CD14-positive monocyte (primary cell): ENCODE measurements at regions not wholly inside any gene's neighbourhood (a gene's known extent, or its start where the extent isn't known, plus 50 kb on each side); places are given as distances from the start of the nearest gene placed in this dataset.

Experiments used
- DNase-seq, 3 donors: peaks; one replicate each; pipeline ENCODE4 v3.0.0-alpha.2; 2011 to 2022
- H2AFZ ChIP-seq: 2 replicates; pipeline ENCODE4 v1.6.0; 2012; ENCODE audit warnings: mild to moderate bottlenecking, low read depth, low read length, inconsistent platforms; ENCODE audit not compliant: insufficient read depth, poor library complexity, severe bottlenecking
- H3K27ac ChIP-seq, 2 donors: 1 replicate in 1 of 2; 2 replicates in 1 of 2; pipeline ENCODE4 v1.5.1; 2012 to 2013; ENCODE audit warnings: low read length in 2 of 2, control low read depth in 1 of 2, inconsistent platforms in 1 of 2, low read depth in 1 of 2, mild to moderate bottlenecking in 1 of 2
- H3K27me3 ChIP-seq, 2 donors: one replicate each; pipeline versions ENCODE4 v1.6.0 to v1.6.1; 2011 to 2013; ENCODE audit warnings: low read length in 2 of 2; ENCODE audit not compliant: control insufficient read depth in 2 of 2, insufficient read depth in 2 of 2
- H3K36me3 ChIP-seq, 2 donors: replicated peaks in 1 of 2; 1 replicate in 1 of 2; 2 replicates in 1 of 2; pipeline versions ENCODE4 v1.5.1 to v1.6.1; 2012 to 2013; ENCODE audit warnings: low read length in 2 of 2, control low read depth in 1 of 2, inconsistent platforms in 1 of 2, mild to moderate bottlenecking in 1 of 2; ENCODE audit not compliant: insufficient read depth in 2 of 2, control insufficient read depth in 1 of 2
- H3K4me1 ChIP-seq, 2 donors: 1 replicate in 1 of 2; 2 replicates in 1 of 2; pipeline versions ENCODE4 v1.5.1 to v1.6.1; 2012 to 2013; ENCODE audit warnings: low read length in 2 of 2, control low read depth in 1 of 2, inconsistent platforms in 1 of 2, mild to moderate bottlenecking in 1 of 2, moderate library complexity in 1 of 2; ENCODE audit not compliant: insufficient read depth in 2 of 2, control insufficient read depth in 1 of 2
- H3K4me2 ChIP-seq: replicated peaks from 2 replicates; pipeline ENCODE3; 2012; ENCODE audit warnings: low read length, moderate library complexity, mild to moderate bottlenecking; ENCODE audit not compliant: poor library complexity, severe bottlenecking; ENCODE audit errors: extremely low read depth
- H3K4me3 ChIP-seq, 3 experiments: fragments of 200-600 bp in 1 of 3; sonication (generic) in 1 of 3; replicated peaks in 1 of 3; 1 replicate in 2 of 3; 2 replicates in 1 of 3; pipeline ENCODE4 v1.5.1; 2011 to 2013; ENCODE audit warnings: low read length in 3 of 3, mild to moderate bottlenecking in 3 of 3, control low read depth in 2 of 3, low read depth in 2 of 3, inconsistent platforms in 1 of 3, moderate library complexity in 1 of 3
- H3K79me2 ChIP-seq: 2 replicates; pipeline ENCODE4 v1.6.0; 2012; ENCODE audit warnings: mild to moderate bottlenecking, control low read depth, inconsistent platforms, low read length, moderate library complexity; ENCODE audit not compliant: insufficient read depth
- H3K9ac ChIP-seq: 2 replicates; pipeline ENCODE4 v1.6.0; 2017; ENCODE audit warnings: low read length, mild to moderate bottlenecking; ENCODE audit not compliant: insufficient read depth, poor library complexity, severe bottlenecking
- H3K9me3 ChIP-seq, 2 donors: replicated peaks in 1 of 2; 1 replicate in 1 of 2; 2 replicates in 1 of 2; pipeline versions ENCODE4 v1.5.1 to v1.6.1; 2012 to 2013; ENCODE audit warnings: low read length in 2 of 2, control low read depth in 1 of 2; ENCODE audit not compliant: control insufficient read depth in 1 of 2, insufficient read depth in 1 of 2
- H4K20me1 ChIP-seq: 2 replicates; pipeline ENCODE4 v1.6.0; 2012; ENCODE audit warnings: mild to moderate bottlenecking, low read length, control low read depth, moderate library complexity; ENCODE audit not compliant: insufficient read depth
- H3K27ac Mint-ChIP-seq, 7 donors: one replicate each; pipeline ENCODE4 v1.8.0; 2020; ENCODE audit warnings: mild to moderate bottlenecking in 7 of 7, mixed read lengths in 7 of 7, moderate library complexity in 6 of 7, inconsistent platforms in 2 of 7
- H3K27me3 Mint-ChIP-seq, 3 donors: one replicate each; pipeline ENCODE4 v1.8.0; 2021 to 2022; ENCODE audit warnings: low read depth in 3 of 3, mild to moderate bottlenecking in 3 of 3, mixed read lengths in 3 of 3, moderate library complexity in 3 of 3, inconsistent platforms in 1 of 3
- H3K36me3 Mint-ChIP-seq, 2 donors: one replicate each; pipeline ENCODE4 v1.8.0; 2020; ENCODE audit warnings: mixed read lengths in 2 of 2, inconsistent platforms in 1 of 2, mild to moderate bottlenecking in 1 of 2
- H3K4me1 Mint-ChIP-seq: one replicate; pipeline ENCODE4 v1.8.0; 2020; ENCODE audit warnings: mild to moderate bottlenecking, mixed read lengths
- H3K4me3 Mint-ChIP-seq, 2 donors: one replicate each; pipeline ENCODE4 v1.8.0; 2020; ENCODE audit warnings: mild to moderate bottlenecking in 2 of 2, mixed read lengths in 2 of 2, moderate library complexity in 1 of 2
- H3K9me3 Mint-ChIP-seq, 7 donors: one replicate each; pipeline ENCODE4 v1.8.0; 2020 to 2022; ENCODE audit warnings: mixed read lengths in 7 of 7, mild to moderate bottlenecking in 6 of 7, moderate library complexity in 6 of 7, inconsistent platforms in 2 of 7
- WGBS: methylation state at CpG from one replicate; pipeline ENCODE4 v1.1.5; 2013; ENCODE audit warnings: missing lambda C conversion rate; ENCODE audit not compliant: insufficient coverage; 5-methylcytosine and 5-hydroxymethylcytosine counted together
- intact Hi-C, 2 donors: fragments of 100-400 bp; cut with micrococcal nuclease; formaldehyde crosslinking; loops; one replicate each; pipeline versions ENCODE4 v1.15.0 to v1.15.1; 2023
- TF ChIP-seq, protein P1 (sequence below): fragments of 200-600 bp; IDR thresholded peaks from one replicate; pipeline ENCODE4 v1.8.0; 2022; ENCODE audit warnings: antibody characterized with exemption, mild to moderate bottlenecking

DNA sequence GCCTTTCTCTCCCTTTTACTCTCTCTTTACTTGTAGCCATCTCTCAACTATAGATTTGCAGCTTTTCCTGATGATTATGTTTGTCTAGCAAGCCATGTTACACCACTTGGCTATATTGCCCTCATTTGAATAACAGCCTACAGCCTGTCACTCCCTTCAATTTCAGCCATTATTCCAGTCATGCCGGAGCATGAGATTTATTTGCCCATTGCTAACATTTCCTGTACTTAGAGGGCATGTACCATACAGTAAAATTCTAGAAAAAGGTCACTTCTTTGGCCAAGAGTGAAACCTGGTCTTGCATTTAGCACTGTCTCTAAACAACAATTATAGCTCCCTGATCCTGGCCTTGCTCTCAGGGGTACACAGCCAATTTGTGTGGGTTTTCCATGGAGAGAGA is 221.7 kb upstream of the TMC3 start:
- Mint-ChIP-seq H3K36me3 (no peaks in the 10 kb centered on the region), H3K4me1 (no peaks in the 10 kb centered on the region), H3K4me3 (no peak overlapping the region), H3K27ac (no peak overlapping the region), H3K27me3 (peaks cover 0 to 2% (median 0%) of the 10 kb centered on the region in 3 donors), H3K9me3 (peaks cover 6 to 21% (median 16%) of the 10 kb centered on the region in 7 donors)
- intact Hi-C loops = no loop called here
- no peak overlapping the region for H2AFZ ChIP-seq
- H3K27me3 ChIP-seq = no peaks in the 10 kb centered on the region
- H3K9me3 ChIP-seq = peaks cover 7 to 13% of the 10 kb centered on the region in 2 donors
- H3K4me1 ChIP-seq = no peaks in the 10 kb centered on the region
- H3K36me3 ChIP-seq = no peaks in the 10 kb centered on the region
- no peaks in the 10 kb centered on the region for H3K79me2 ChIP-seq
- H4K20me1 ChIP-seq = no peaks in the 10 kb centered on the region
- H3K4me2 ChIP-seq = no peak overlapping the region
- no peak for DNase-seq
- H3K9ac ChIP-seq = no peak overlapping the region
- no peak overlapping the region for H3K4me3 ChIP-seq
- H3K27ac ChIP-seq = no peak overlapping the region
- TF ChIP-seq, protein P1, sequence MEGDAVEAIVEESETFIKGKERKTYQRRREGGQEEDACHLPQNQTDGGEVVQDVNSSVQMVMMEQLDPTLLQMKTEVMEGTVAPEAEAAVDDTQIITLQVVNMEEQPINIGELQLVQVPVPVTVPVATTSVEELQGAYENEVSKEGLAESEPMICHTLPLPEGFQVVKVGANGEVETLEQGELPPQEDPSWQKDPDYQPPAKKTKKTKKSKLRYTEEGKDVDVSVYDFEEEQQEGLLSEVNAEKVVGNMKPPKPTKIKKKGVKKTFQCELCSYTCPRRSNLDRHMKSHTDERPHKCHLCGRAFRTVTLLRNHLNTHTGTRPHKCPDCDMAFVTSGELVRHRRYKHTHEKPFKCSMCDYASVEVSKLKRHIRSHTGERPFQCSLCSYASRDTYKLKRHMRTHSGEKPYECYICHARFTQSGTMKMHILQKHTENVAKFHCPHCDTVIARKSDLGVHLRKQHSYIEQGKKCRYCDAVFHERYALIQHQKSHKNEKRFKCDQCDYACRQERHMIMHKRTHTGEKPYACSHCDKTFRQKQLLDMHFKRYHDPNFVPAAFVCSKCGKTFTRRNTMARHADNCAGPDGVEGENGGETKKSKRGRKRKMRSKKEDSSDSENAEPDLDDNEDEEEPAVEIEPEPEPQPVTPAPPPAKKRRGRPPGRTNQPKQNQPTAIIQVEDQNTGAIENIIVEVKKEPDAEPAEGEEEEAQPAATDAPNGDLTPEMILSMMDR = no peak
- no CpG with 5 or more reads among the region's 1 CpG for WGBS

DNA sequence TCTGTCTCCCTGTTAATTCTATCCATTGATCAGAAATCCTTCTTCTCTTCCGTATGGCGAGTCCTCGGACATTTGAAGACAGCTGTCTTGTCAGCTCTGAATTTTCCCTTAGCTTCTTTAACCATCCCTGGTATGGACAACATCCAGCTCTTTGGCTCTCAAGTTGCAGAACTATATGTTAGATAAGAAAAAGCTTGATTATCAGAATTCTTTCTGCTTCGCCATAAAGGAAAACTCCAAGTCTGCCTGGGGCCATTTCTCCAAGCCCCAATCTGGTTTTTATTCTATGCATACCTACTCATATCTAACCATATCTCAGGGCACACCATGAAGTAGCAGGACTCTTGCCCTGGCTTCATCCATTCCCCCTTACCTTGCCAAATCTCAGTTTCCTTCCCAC is 215.7 kb upstream of the TMC3 start:
- WGBS = 100% methylated on average over 1 of the region's 4 CpGs
- Mint-ChIP-seq H3K27me3 (peaks cover 0 to 2% (median 0%) of the 10 kb centered on the region in 3 donors), H3K36me3 (no peaks in the 10 kb centered on the region), H3K4me1 (no peaks in the 10 kb centered on the region), H3K9me3 (peaks cover 6 to 15% (median 7%) of the 10 kb centered on the region in 7 donors), H3K4me3 (no peak overlapping the region), H3K27ac (no peak overlapping the region)
- TF ChIP-seq, protein P1 = no peak
- no peak overlapping the region for H3K4me2 ChIP-seq
- no peak overlapping the region for H3K27ac ChIP-seq
- no peak for DNase-seq
- no peaks in the 10 kb centered on the region for H3K27me3 ChIP-seq
- H3K4me1 ChIP-seq = no peaks in the 10 kb centered on the region
- no peaks in the 10 kb centered on the region for H3K36me3 ChIP-seq
- H4K20me1 ChIP-seq = no peaks in the 10 kb centered on the region
- H3K4me3 ChIP-seq = no peak overlapping the region
- H3K9me3 ChIP-seq = peaks cover 0 to 5% of the 10 kb centered on the region in 2 donors
- no peak overlapping the region for H2AFZ ChIP-seq
- H3K9ac ChIP-seq = no peak overlapping the region
- H3K79me2 ChIP-seq = no peaks in the 10 kb centered on the region
- intact Hi-C loops = no loop called here
